ENCODE measurements at regions not wholly inside any gene's neighbourhood (a gene's known extent, or its start where the extent isn't known, plus 50 kb on each side); places are given as distances from the start of the nearest gene placed in this dataset.
"Not testable (repeated sequence)": the region's sequence is repeated elsewhere in the genome, so short reads cannot be mapped to it uniquely, and the experiment has no call there.

- FAIRE-seq: no peak
Observed at GRCh38 chr14:86310148-86310547, 780.2 kb downstream of the FLRT2 start.

GRCh38 chr14:86305058-86305457, 775.1 kb downstream of the FLRT2 start:
- no peak for FAIRE-seq

GRCh38 chr14:86299994-86300393, 770.0 kb downstream of the FLRT2 start:
- no peak for FAIRE-seq

- FAIRE-seq: no peak
Observed at GRCh38 chr14:86296173-86296572, 766.2 kb downstream of the FLRT2 start.

- no peak for FAIRE-seq
Observed at GRCh38 chr14:86288336-86288735, 758.4 kb downstream of the FLRT2 start.

- no peak for FAIRE-seq
Observed at GRCh38 chr14:86279405-86279804, 749.5 kb downstream of the FLRT2 start.

- FAIRE-seq: no peak
Observed at GRCh38 chr14:86257973-86258372, 728.0 kb downstream of the FLRT2 start.

GRCh38 chr14:86243158-86243557, 713.2 kb downstream of the FLRT2 start:
- no peak for FAIRE-seq

GRCh38 chr14:86237733-86238132, 707.8 kb downstream of the FLRT2 start:
- FAIRE-seq: no peak

GRCh38 chr14:86221755-86222154, 691.8 kb downstream of the FLRT2 start:
- no peak for FAIRE-seq

- no peak for FAIRE-seq
Observed at GRCh38 chr14:86221000-86221399, 691.1 kb downstream of the FLRT2 start.

GRCh38 chr14:86217523-86217922, 687.6 kb downstream of the FLRT2 start:
- no peak for FAIRE-seq

GRCh38 chr14:86203843-86204242, 673.9 kb downstream of the FLRT2 start:
- no peak for FAIRE-seq

- FAIRE-seq: no peak
Observed at GRCh38 chr14:86196471-86196870, 666.5 kb downstream of the FLRT2 start.

GRCh38 chr14:86193756-86194155, 663.8 kb downstream of the FLRT2 start:
- no peak for FAIRE-seq

GRCh38 chr14:86179980-86180379, 650.0 kb downstream of the FLRT2 start:
- no peak for FAIRE-seq

- no peak for FAIRE-seq
Observed at GRCh38 chr14:86168371-86168770, 638.4 kb downstream of the FLRT2 start.

GRCh38 chr14:86166541-86166940, 636.6 kb downstream of the FLRT2 start:
- FAIRE-seq: no peak

GRCh38 chr14:86153480-86153879, 623.5 kb downstream of the FLRT2 start:
- FAIRE-seq: no peak

GRCh38 chr14:86143248-86143647, 613.3 kb downstream of the FLRT2 start:
- no peak for FAIRE-seq

GRCh38 chr14:86141966-86142365, 612.0 kb downstream of the FLRT2 start:
- no peak for FAIRE-seq

GRCh38 chr14:86129426-86129825, 599.5 kb downstream of the FLRT2 start:
- no peak for FAIRE-seq

- no peak for FAIRE-seq
Observed at GRCh38 chr14:86124328-86124727, 594.4 kb downstream of the FLRT2 start.

- no peak for FAIRE-seq
Observed at GRCh38 chr14:86115972-86116371, 586.0 kb downstream of the FLRT2 start.

GRCh38 chr14:86110871-86111270, 580.9 kb downstream of the FLRT2 start:
- FAIRE-seq: not testable (repeated sequence)

GRCh38 chr14:86104691-86105265, 574.8 kb downstream of the FLRT2 start:
- FAIRE-seq: no peak

Measured in TTC549 (cell line).